ENCODE measurements at regions not wholly inside any gene's neighbourhood (a gene's known extent, or its start where the extent isn't known, plus 50 kb on each side); places are given as distances from the start of the nearest gene placed in this dataset.

DNA sequence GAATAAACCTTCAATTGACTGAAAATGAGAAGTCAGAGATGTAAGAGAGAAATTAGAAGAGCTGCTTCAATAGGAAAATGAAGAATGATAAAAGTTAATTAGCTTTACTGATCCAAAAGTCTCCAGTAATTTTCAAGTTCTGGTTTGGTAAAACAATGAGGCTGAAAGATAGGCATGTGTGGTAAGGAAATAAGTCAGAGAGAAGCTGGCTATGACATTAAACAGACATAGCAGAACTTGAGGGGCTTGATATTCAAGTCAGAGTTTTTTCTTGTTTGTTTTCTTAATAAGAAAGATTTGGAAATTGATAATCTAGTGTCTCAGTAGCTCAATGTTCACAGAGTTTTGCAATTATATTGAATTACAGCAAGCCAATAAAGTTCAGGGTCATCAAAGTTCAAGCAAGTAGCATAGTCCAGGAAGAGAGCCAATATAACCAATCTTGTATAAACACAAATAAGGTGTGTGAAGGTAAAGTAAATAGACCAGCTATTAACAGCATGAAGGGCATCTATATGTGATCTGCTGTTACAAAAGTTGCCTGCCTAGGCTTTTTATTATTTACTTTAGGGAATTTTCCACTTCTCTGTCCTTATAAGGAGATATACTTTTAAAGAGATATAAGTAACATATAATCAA is 1111.5 kb downstream of the TRHDE start:
- H3K4me2 ChIP-seq (ENCODE audit: low read length, poor library complexity, severe bottlenecking): no peak overlapping the region
- H3K4me1 ChIP-seq (ENCODE audit: control insufficient read depth, insufficient read depth, low read depth, low read length): no peaks in the 10 kb centered on the region
- H3K79me1 ChIP-seq (replicated peaks; ENCODE audit: low read length, poor library complexity, severe bottlenecking): no peaks in the 10 kb centered on the region

DNA sequence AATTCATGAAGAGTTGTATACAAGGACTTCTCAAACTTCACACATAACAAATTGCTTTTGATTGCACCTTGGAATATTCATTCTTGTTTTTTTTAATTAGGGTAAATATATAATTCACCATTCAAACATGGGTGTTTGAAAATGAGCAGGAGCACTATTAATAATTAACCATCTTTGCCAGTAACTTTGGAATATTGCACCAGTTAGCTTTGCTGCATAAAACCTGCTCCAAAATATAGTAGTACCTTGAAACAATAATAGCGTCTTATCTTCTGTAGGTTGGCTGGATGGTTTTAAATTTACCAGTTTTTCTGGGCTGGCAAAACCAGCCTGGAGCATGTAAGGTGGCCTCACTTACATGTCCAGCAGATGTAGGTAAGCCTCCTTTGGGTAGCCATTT is 1112.4 kb downstream of the TRHDE start:
- 89% methylated on average over 1 of the region's 1 CpG for WGBS

More for the DNA sequence above, 1111.5 kb downstream of the TRHDE start:
- no peak overlapping the region for H3K4ac ChIP-seq (ENCODE audit: low read depth in 1 of 2, low read length in 2 of 2)
- no peak for DNase-seq
- no peaks in the 10 kb centered on the region for H3K36me3 ChIP-seq (ENCODE audit: control insufficient read depth in 1 of 2, insufficient read depth in 2 of 2, low read depth in 1 of 2, low read length in 2 of 2)
- no peak overlapping the region for H3K23ac ChIP-seq (ENCODE audit: low read length in 2 of 2)
- H3K18ac ChIP-seq (ENCODE audit: low read depth in 1 of 2, low read length in 2 of 2): no peak overlapping the region
- H3K9ac ChIP-seq (ENCODE audit: low read length): no peak overlapping the region
- H2BK5ac ChIP-seq (ENCODE audit: low read depth, low read length, poor library complexity, severe bottlenecking): no peak overlapping the region
- H2BK120ac ChIP-seq (ENCODE audit: low read depth, low read length): no peak overlapping the region
- no peak overlapping the region for H4K8ac ChIP-seq (ENCODE audit: low read length)
- no peak overlapping the region for H2AFZ ChIP-seq (ENCODE audit: low read depth, low read length)
- no peak overlapping the region for H3K27ac ChIP-seq (ENCODE audit: low read length, poor library complexity, severe bottlenecking)
- H3K27me3 ChIP-seq (ENCODE audit: control insufficient read depth in 1 of 2, insufficient read depth in 1 of 2, low read length in 2 of 2): no peaks in the 10 kb centered on the region
- H2BK12ac ChIP-seq (ENCODE audit: low read length in 2 of 2): no peak overlapping the region
- peaks cover 19% of the 10 kb centered on the region for H3K9me3 ChIP-seq (ENCODE audit: control insufficient read depth, low read length)
- H3K4me3 ChIP-seq (ENCODE audit: insufficient read depth in 1 of 2, low read depth in 1 of 2, low read length in 2 of 2): no peak overlapping the region
- H4K91ac ChIP-seq (ENCODE audit: low read length): no peak overlapping the region
- no peak overlapping the region for H3K14ac ChIP-seq (ENCODE audit: low read length in 2 of 2)
- H2BK15ac ChIP-seq (ENCODE audit: low read depth, poor library complexity, severe bottlenecking): no peak overlapping the region
- no peak overlapping the region for H2AK5ac ChIP-seq (ENCODE audit: low read length, severe bottlenecking)

DNA sequence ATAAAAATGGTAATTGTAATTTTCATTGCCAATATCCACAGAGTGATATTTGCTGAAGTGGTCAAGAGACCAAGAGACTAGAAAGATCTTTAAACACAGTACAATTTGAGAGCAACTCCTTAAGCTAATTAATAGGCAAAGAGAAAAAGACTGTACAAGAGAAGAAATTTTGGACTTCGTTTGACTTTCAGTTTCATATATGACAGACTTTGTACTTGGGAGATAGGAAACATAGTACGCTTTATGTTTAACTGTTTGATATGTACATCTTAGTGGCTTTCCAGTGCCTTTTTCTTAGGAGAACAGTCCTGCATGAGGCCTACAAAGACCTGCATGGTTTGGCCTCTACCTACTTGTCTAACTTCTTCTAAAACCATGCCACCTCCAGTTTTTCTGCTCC is 1118.1 kb downstream of the TRHDE start:
- Histone ChIP-seq H2BK120ac (ENCODE audit: low read depth, low read length) (no peak overlapping the region), H3K4me3 (ENCODE audit: insufficient read depth in 1 of 2, low read depth in 1 of 2, low read length in 2 of 2) (no peak overlapping the region), H3K79me1 (replicated peaks; ENCODE audit: low read length, poor library complexity, severe bottlenecking) (no peaks in the 10 kb centered on the region), H3K4me1 (ENCODE audit: control insufficient read depth, insufficient read depth, low read depth, low read length) (no peaks in the 10 kb centered on the region), H3K4me2 (ENCODE audit: low read length, poor library complexity, severe bottlenecking) (no peak overlapping the region), H2BK12ac (ENCODE audit: low read length in 2 of 2) (no peak overlapping the region), H4K8ac (ENCODE audit: low read length) (no peak overlapping the region), H3K9me3 (ENCODE audit: control insufficient read depth, low read length) (peaks cover 13% of the 10 kb centered on the region), H4K91ac (ENCODE audit: low read length) (no peak overlapping the region), H3K23ac (ENCODE audit: low read length in 2 of 2) (no peak overlapping the region), H3K9ac (ENCODE audit: low read length) (no peak overlapping the region), H3K14ac (ENCODE audit: low read length in 2 of 2) (no peak overlapping the region), H3K27me3 (ENCODE audit: control insufficient read depth in 1 of 2, insufficient read depth in 1 of 2, low read length in 2 of 2) (no peaks in the 10 kb centered on the region), H2BK15ac (ENCODE audit: low read depth, poor library complexity, severe bottlenecking) (no peak overlapping the region), H2BK5ac (ENCODE audit: low read depth, low read length, poor library complexity, severe bottlenecking) (no peak overlapping the region), H3K36me3 (ENCODE audit: control insufficient read depth in 1 of 2, insufficient read depth in 2 of 2, low read depth in 1 of 2, low read length in 2 of 2) (no peaks in the 10 kb centered on the region), H2AFZ (ENCODE audit: low read depth, low read length) (no peak overlapping the region), H3K4ac (ENCODE audit: low read depth in 1 of 2, low read length in 2 of 2) (no peak overlapping the region), H3K18ac (ENCODE audit: low read depth in 1 of 2, low read length in 2 of 2) (no peak overlapping the region), H2AK5ac (ENCODE audit: low read length, severe bottlenecking) (no peak overlapping the region), H3K27ac (ENCODE audit: low read length, poor library complexity, severe bottlenecking) (no peak overlapping the region)
- DNase-seq: no peak
- 100% methylated on average over 2 of the region's 2 CpGs for WGBS

More for the DNA sequence above, 1112.4 kb downstream of the TRHDE start:
- DNase-seq: no peak
- H2BK12ac ChIP-seq (ENCODE audit: low read length in 2 of 2): no peak overlapping the region
- H3K36me3 ChIP-seq (ENCODE audit: control insufficient read depth in 1 of 2, insufficient read depth in 2 of 2, low read depth in 1 of 2, low read length in 2 of 2): no peaks in the 10 kb centered on the region
- H3K18ac ChIP-seq (ENCODE audit: low read depth in 1 of 2, low read length in 2 of 2): no peak overlapping the region
- peaks cover 19% of the 10 kb centered on the region for H3K9me3 ChIP-seq (ENCODE audit: control insufficient read depth, low read length)
- no peak overlapping the region for H2AFZ ChIP-seq (ENCODE audit: low read depth, low read length)
- H3K14ac ChIP-seq (ENCODE audit: low read length in 2 of 2): no peak overlapping the region
- H4K91ac ChIP-seq (ENCODE audit: low read length): no peak overlapping the region
- H4K8ac ChIP-seq (ENCODE audit: low read length): no peak overlapping the region
- no peak overlapping the region for H3K9ac ChIP-seq (ENCODE audit: low read length)
- no peak overlapping the region for H3K23ac ChIP-seq (ENCODE audit: low read length in 2 of 2)
- H3K79me1 ChIP-seq (replicated peaks; ENCODE audit: low read length, poor library complexity, severe bottlenecking): no peaks in the 10 kb centered on the region
- no peak overlapping the region for H3K27ac ChIP-seq (ENCODE audit: low read length, poor library complexity, severe bottlenecking)
- H2BK120ac ChIP-seq (ENCODE audit: low read depth, low read length): no peak overlapping the region
- H2AK5ac ChIP-seq (ENCODE audit: low read length, severe bottlenecking): no peak overlapping the region
- H2BK5ac ChIP-seq (ENCODE audit: low read depth, low read length, poor library complexity, severe bottlenecking): no peak overlapping the region
- no peak overlapping the region for H3K4ac ChIP-seq (ENCODE audit: low read depth in 1 of 2, low read length in 2 of 2)
- no peak overlapping the region for H3K4me2 ChIP-seq (ENCODE audit: low read length, poor library complexity, severe bottlenecking)
- H2BK15ac ChIP-seq (ENCODE audit: low read depth, poor library complexity, severe bottlenecking): no peak overlapping the region
- H3K4me1 ChIP-seq (ENCODE audit: control insufficient read depth, insufficient read depth, low read depth, low read length): no peaks in the 10 kb centered on the region
- H3K27me3 ChIP-seq (ENCODE audit: control insufficient read depth in 1 of 2, insufficient read depth in 1 of 2, low read length in 2 of 2): no peaks in the 10 kb centered on the region
- no peak overlapping the region for H3K4me3 ChIP-seq (ENCODE audit: insufficient read depth in 1 of 2, low read depth in 1 of 2, low read length in 2 of 2)

DNA sequence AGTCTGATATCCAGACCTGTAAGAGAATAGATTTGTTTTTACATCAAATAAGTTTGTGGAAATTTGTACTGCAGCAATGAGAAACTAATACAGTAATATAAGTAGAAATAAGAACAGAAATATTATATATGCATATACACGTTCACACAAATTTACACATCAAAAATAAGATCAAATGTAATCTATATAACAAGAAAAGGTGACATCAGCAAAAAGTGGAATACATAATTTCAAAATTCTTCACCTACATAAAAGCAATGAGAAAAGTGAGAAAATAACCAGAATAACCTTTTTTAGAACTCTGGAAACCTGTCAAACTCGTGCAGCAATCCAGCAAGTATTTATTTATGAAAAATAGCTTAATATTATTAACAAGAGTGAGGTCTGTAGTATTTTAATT is 1124.6 kb upstream of the ATXN7L3B start:
- no CpG with 5 or more reads among the region's 2 CpGs for WGBS
- Histone ChIP-seq H3K4me2 (ENCODE audit: low read length, poor library complexity, severe bottlenecking) (no peak overlapping the region), H3K9me3 (ENCODE audit: control insufficient read depth, low read length) (peaks cover 32% of the 10 kb centered on the region), H3K4me3 (ENCODE audit: insufficient read depth in 1 of 2, low read depth in 1 of 2, low read length in 2 of 2) (no peak overlapping the region), H2BK120ac (ENCODE audit: low read depth, low read length) (no peak overlapping the region), H2BK5ac (ENCODE audit: low read depth, low read length, poor library complexity, severe bottlenecking) (no peak overlapping the region), H4K8ac (ENCODE audit: low read length) (no peak overlapping the region), H2BK15ac (ENCODE audit: low read depth, poor library complexity, severe bottlenecking) (no peak overlapping the region), H3K14ac (ENCODE audit: low read length in 2 of 2) (no peak overlapping the region), H3K27ac (ENCODE audit: low read length, poor library complexity, severe bottlenecking) (no peak overlapping the region), H2AK5ac (ENCODE audit: low read length, severe bottlenecking) (no peak overlapping the region), H3K18ac (ENCODE audit: low read depth in 1 of 2, low read length in 2 of 2) (no peak overlapping the region), H3K4ac (ENCODE audit: low read depth in 1 of 2, low read length in 2 of 2) (no peak overlapping the region), H3K27me3 (ENCODE audit: control insufficient read depth in 1 of 2, insufficient read depth in 1 of 2, low read length in 2 of 2) (no peaks in the 10 kb centered on the region), H3K9ac (ENCODE audit: low read length) (no peak overlapping the region), H2AFZ (ENCODE audit: low read depth, low read length) (no peak overlapping the region), H3K79me1 (replicated peaks; ENCODE audit: low read length, poor library complexity, severe bottlenecking) (no peaks in the 10 kb centered on the region), H2BK12ac (ENCODE audit: low read length in 2 of 2) (no peak overlapping the region), H3K4me1 (ENCODE audit: control insufficient read depth, insufficient read depth, low read depth, low read length) (no peaks in the 10 kb centered on the region), H4K91ac (ENCODE audit: low read length) (no peak overlapping the region), H3K36me3 (ENCODE audit: control insufficient read depth in 1 of 2, insufficient read depth in 2 of 2, low read depth in 1 of 2, low read length in 2 of 2) (no peaks in the 10 kb centered on the region), H3K23ac (ENCODE audit: low read length in 2 of 2) (no peak overlapping the region)
- DNase-seq: no peak

All from mesenchymal stem cell (in vitro differentiated cells and primary cell).